ENCODE measurements at regions not wholly inside any gene's neighbourhood (a gene's known extent, or its start where the extent isn't known, plus 50 kb on each side); places are given as distances from the start of the nearest gene placed in this dataset.

DNA sequence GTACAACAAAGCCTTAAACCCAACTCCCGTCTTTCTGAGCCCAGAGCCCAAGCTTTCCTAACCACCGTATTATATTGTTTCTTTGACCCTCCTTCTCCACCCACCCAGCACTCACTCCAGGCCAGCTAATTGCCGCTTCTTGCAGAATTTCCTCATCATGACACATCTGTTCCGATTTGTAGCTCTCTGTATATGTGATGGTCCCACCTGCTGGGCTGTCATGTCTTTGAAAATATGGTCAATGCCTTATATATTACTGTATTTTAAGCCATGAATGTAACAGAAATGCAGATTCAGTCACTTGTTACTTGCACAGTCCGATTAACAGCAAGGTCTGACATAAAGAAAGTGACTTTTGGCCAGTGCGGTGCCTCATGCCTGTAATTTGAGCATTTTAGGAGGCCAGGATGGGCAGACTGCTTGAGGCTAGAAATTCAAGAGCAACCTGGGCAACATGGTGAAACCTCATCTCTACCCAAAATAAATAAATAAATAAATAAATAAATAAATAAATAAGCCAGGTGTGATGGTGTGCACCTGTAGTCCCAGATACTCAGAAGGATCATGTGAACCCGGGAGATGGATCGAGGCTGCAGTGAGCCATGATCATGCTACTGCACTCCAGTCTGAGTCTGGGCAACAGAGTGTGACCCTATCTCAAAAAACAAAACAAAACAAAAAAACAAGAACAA, 359.8 kb downstream of the ATP23 start:
- TF ChIP-seq YY1 (IDR thresholded peaks at IDR 0.05; ENCODE audit: insufficient read depth, insufficient read length) (no peak), ZNF274 (IDR thresholded peaks at IDR 0.05; ENCODE audit: low read depth, low read length) (no peak), SUZ12 (IDR thresholded peaks at IDR 0.05; ENCODE audit: extremely low read depth, insufficient read depth, insufficient read length) (no peak)
